ENCODE measurements at regions not wholly inside any gene's neighbourhood (a gene's known extent, or its start where the extent isn't known, plus 50 kb on each side); places are given as distances from the start of the nearest gene placed in this dataset.

- TF ChIP-seq, protein P1, sequence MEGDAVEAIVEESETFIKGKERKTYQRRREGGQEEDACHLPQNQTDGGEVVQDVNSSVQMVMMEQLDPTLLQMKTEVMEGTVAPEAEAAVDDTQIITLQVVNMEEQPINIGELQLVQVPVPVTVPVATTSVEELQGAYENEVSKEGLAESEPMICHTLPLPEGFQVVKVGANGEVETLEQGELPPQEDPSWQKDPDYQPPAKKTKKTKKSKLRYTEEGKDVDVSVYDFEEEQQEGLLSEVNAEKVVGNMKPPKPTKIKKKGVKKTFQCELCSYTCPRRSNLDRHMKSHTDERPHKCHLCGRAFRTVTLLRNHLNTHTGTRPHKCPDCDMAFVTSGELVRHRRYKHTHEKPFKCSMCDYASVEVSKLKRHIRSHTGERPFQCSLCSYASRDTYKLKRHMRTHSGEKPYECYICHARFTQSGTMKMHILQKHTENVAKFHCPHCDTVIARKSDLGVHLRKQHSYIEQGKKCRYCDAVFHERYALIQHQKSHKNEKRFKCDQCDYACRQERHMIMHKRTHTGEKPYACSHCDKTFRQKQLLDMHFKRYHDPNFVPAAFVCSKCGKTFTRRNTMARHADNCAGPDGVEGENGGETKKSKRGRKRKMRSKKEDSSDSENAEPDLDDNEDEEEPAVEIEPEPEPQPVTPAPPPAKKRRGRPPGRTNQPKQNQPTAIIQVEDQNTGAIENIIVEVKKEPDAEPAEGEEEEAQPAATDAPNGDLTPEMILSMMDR (IDR thresholded peaks at IDR 0.05), result no peak
- TF ChIP-seq POLR2A (IDR thresholded peaks at IDR 0.05) (no peak), POLR2AphosphoS5 (IDR thresholded peaks at IDR 0.05) (no peak)
These were observed 74.5 kb downstream of the CTSL start for GRCh38 chr9:87800456-87800855.
